Large intestine (tissue), 3 donors: ENCODE measurements at regions not wholly inside any gene's neighbourhood (a gene's known extent, or its start where the extent isn't known, plus 50 kb on each side); places are given as distances from the start of the nearest gene placed in this dataset.
A peak's percentile ranks its signal among the peaks of the same experiment; 100 is the strongest.

Experiments used
- DNase-seq, 2 donors: peaks; one replicate each; pipeline versions ENCODE4 v3.0.0 to v3.0.0-alpha.2; 2013
- H3K27ac ChIP-seq: one replicate; pipeline ENCODE4 v1.5.1; 2013; ENCODE audit warnings: low read length
- H3K27me3 ChIP-seq: 2 replicates; pipeline ENCODE4 v1.6.1; 2013; ENCODE audit warnings: low read length; ENCODE audit not compliant: control insufficient read depth, insufficient read depth
- H3K36me3 ChIP-seq: 2 replicates; pipeline ENCODE4 v1.6.1; 2013; ENCODE audit warnings: low read length; ENCODE audit not compliant: control insufficient read depth, insufficient read depth
- H3K4me1 ChIP-seq: one replicate; pipeline ENCODE4 v1.6.1; 2013; ENCODE audit warnings: low read length; ENCODE audit not compliant: control insufficient read depth, insufficient read depth
- H3K4me3 ChIP-seq: one replicate; pipeline ENCODE4 v1.5.1; 2013; ENCODE audit warnings: low read length
- H3K9me3 ChIP-seq: one replicate; pipeline ENCODE4 v1.6.1; 2013; ENCODE audit warnings: mild to moderate bottlenecking, low read depth, low read length, moderate library complexity; ENCODE audit not compliant: control insufficient read depth
- WGBS: methylation state at CpG from one replicate; pipeline ENCODE4 v1.1.5; 2013; ENCODE audit warnings: low lambda C conversion rate; ENCODE audit not compliant: insufficient coverage; 5-methylcytosine and 5-hydroxymethylcytosine counted together

GRCh38 chr10:83835945-83836745 is 303.2 kb upstream of the GHITM start:
- no peaks in the 10 kb centered on the region for H3K4me1 ChIP-seq
- H3K9me3 ChIP-seq: no peaks in the 10 kb centered on the region
- DNase-seq: no peak
- no peaks in the 10 kb centered on the region for H3K36me3 ChIP-seq
- no peaks in the 10 kb centered on the region for H3K27me3 ChIP-seq
- 87% methylated on average over 2 of the region's 3 CpGs for WGBS
- H3K27ac ChIP-seq: no peak overlapping the region
- H3K4me3 ChIP-seq: no peak overlapping the region

DNA sequence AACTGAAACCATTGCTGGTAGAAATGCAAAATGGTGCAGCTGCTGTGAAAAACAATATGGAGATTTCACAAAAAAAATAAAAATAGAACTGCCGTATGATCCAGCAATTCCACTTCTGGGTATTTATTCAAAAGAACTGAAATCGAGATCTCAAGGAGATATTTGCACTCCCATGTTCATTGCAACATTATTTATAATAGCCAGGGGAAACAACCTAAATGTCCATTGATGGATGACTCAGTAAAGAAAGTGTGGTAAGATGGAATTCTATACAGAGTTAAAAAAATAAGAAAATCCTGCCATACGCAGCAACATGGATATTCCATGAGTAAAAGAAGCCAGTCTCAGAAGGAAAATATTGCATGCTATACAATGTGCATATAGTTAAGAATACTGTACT is 290.6 kb upstream of the GHITM start:
- H3K36me3 ChIP-seq: no peaks in the 10 kb centered on the region
- H3K4me3 ChIP-seq: no peak overlapping the region
- H3K27ac ChIP-seq: no peak overlapping the region
- WGBS: 100% methylated on average over 2 of the region's 3 CpGs
- H3K9me3 ChIP-seq: no peaks in the 10 kb centered on the region
- DNase-seq: no peak
- H3K27me3 ChIP-seq: no peaks in the 10 kb centered on the region
- no peaks in the 10 kb centered on the region for H3K4me1 ChIP-seq

- Histone ChIP-seq H3K4me3 (no peak overlapping the region), H3K36me3 (no peaks in the 10 kb centered on the region), H3K27ac (no peak overlapping the region), H3K27me3 (no peaks in the 10 kb centered on the region), H3K4me1 (no peaks in the 10 kb centered on the region), H3K9me3 (no peaks in the 10 kb centered on the region)
- no peak for DNase-seq
Measured at GRCh38 chr10:83849150-83849549, 290.2 kb upstream of the GHITM start.

DNA sequence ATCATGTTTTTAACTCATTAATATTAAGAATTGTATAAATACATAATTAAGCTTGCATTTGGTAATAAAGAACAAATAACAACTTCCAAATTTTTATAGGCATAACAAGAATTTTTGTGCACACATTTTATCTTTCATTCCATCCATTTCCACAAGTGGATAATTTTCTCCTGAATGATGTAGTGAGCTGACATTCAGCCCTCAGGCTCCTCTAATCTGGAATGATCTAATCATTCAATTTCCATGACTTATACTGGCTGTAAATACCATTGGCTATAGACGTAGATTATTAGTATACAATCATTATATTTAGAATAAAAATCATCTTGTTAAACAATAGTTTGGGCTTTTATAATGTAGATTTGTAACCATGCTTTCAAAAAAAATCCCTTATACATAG is 287.2 kb upstream of the GHITM start:
- WGBS: no CpG with 5 or more reads among the region's 1 CpG
- H3K27ac ChIP-seq: no peak overlapping the region
- no peak for DNase-seq
- no peak overlapping the region for H3K4me3 ChIP-seq
- no peaks in the 10 kb centered on the region for H3K4me1 ChIP-seq
- H3K36me3 ChIP-seq: no peaks in the 10 kb centered on the region
- no peaks in the 10 kb centered on the region for H3K27me3 ChIP-seq
- no peaks in the 10 kb centered on the region for H3K9me3 ChIP-seq

DNA sequence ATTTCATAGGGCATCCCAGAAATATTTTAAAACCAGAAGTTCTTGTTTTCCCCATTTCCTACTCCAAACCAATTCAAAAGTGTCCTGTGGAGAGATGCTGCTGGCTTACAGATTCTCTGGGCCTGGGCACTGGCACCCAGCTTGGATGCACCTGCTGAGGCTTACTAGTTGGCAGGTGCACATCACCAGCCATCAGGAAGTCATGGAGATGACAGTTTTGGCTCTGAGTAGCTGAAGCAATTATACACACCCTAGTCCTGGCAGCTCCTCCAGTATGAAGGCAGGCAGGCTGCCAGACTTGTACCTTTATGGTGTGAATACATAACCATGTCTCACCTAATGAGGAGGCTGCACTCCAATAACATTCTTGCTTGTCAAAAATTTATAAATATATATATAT is 276.6 kb upstream of the GHITM start:
- Histone ChIP-seq H3K4me1 (no peaks in the 10 kb centered on the region), H3K36me3 (no peaks in the 10 kb centered on the region), H3K27me3 (no peaks in the 10 kb centered on the region), H3K27ac (no peak overlapping the region), H3K9me3 (no peaks in the 10 kb centered on the region), H3K4me3 (no peak overlapping the region)
- no peak for DNase-seq

DNA sequence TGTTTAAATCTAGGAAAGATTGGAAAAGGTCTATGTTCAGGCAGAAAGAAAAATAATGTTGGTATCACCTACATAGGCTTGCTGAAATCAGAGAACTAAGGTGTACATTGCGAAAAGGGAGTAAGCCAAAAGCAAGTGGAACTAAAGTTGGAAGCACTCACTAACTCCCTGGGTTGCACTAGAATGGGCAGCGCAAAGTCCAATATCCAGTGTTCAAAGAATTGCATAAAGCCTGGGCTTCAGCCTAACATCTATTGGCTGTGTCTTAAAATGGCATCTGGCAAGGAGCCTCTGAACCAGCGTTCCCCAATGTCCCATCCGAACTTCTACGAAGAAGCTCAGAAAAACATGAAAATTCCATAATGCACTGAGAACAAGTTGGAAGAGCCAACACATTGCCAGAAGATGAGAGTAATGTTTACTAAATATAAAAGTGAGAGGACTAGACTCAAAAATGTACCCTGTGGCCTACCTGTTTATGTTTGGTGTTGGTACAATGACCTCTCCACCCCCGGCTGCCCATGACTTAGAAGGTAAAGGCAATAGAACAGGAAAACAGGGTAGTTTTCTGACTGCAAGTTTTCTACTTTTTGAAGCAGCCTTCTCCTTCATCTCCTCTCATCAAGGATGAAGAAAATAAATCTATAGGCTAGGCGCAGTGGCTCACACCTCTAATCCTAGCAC is 275.9 kb upstream of the GHITM start:
- Histone ChIP-seq H3K27me3 (no peaks in the 10 kb centered on the region), H3K27ac (no peak overlapping the region), H3K4me1 (no peaks in the 10 kb centered on the region), H3K36me3 (no peaks in the 10 kb centered on the region), H3K4me3 (no peak overlapping the region), H3K9me3 (no peaks in the 10 kb centered on the region)
- no peak for DNase-seq
- WGBS: 80% methylated on average over 1 of the region's 7 CpGs

GRCh38 chr10:83869898-83870297 is 269.4 kb upstream of the GHITM start:
- H3K36me3 ChIP-seq: no peaks in the 10 kb centered on the region
- WGBS: no CpG with 5 or more reads among the region's 6 CpGs
- H3K27ac ChIP-seq: no peak overlapping the region
- no peaks in the 10 kb centered on the region for H3K9me3 ChIP-seq
- no peak for DNase-seq
- no peaks in the 10 kb centered on the region for H3K4me1 ChIP-seq
- no peaks in the 10 kb centered on the region for H3K27me3 ChIP-seq
- H3K4me3 ChIP-seq: no peak overlapping the region

DNA sequence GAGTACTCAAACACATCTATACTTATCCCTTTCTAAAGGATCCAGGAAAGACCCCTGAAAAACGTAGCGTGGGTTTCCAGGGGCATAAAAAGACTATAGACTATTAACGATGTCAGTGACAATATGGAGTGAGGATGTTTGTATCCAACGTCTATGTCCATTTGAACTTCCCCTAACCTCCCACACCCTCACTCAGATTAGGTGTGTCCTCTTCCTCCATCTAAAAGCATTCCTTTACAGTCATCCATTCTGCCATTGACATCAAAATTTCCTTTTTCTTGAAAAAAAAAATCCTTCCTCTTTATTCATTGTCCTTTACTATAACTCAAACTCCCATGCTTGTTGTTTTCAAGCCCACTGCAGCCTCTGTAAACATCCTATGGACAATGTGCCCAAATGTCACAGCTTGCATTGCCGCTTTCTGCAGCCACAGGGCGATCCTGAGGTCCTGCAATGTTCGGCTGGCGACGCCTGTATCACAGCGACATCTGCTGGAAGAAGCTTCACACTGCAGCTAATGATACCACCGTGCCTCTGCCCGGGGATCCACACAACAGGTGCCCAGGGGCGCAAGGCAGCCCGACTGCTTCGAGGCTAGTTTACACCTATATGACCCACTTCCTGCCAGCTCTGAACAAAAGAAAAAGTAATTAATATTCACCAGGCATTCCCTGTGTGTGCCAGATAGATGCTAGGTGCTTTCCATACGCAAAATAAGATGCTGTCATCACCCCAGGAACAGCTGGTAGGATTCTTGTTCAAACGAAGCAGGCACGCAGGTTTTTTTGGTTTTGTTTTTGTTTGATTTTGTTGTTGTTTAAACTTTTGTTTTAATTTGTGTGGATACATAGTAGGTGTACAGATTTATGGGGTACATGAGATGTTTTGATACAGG is 267.9 kb upstream of the GHITM start:
- 87% methylated on average over 3 of the region's 18 CpGs for WGBS

DNA sequence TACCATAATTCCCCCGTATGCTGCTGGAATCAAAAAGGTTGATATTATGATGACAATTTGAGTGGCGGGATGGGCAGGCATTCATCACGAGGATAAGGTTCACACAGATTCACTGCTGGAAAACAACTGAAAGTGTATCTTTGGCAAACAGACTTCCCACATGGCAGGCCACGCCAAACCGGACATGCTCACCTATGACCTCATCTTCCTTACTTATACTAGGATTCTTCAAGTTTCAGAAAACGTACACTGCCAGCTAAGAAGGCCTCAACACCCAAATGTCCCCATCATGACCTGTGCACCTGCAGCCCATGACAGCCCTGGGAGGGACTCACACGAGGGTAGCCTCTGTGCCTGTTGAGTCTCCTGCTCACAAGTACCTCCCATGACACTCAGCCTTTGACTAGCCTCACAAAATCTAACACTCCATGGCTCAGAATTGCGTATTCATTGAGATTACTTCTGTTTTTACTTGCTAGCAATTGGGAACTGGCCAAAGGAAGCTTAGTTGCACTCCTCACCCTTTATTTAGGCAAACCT is 259.0 kb upstream of the GHITM start:
- Histone ChIP-seq H3K4me3 (no peak overlapping the region), H3K4me1 (no peaks in the 10 kb centered on the region), H3K27ac (no peak overlapping the region), H3K9me3 (no peaks in the 10 kb centered on the region), H3K36me3 (no peaks in the 10 kb centered on the region), H3K27me3 (no peaks in the 10 kb centered on the region)
- no CpG with 5 or more reads among the region's 8 CpGs for WGBS
- DNase-seq: no peak

More for the DNA sequence above, 267.9 kb upstream of the GHITM start:
- Histone ChIP-seq H3K36me3 (no peaks in the 10 kb centered on the region), H3K27ac (no peak overlapping the region), H3K4me1 (no peaks in the 10 kb centered on the region), H3K4me3 (no peak overlapping the region), H3K27me3 (no peaks in the 10 kb centered on the region), H3K9me3 (no peaks in the 10 kb centered on the region)
- peak; percentile 48 to 56 for DNase-seq

GRCh38 chr10:83881661-83882060 is 257.6 kb upstream of the GHITM start:
- no peaks in the 10 kb centered on the region for H3K27me3 ChIP-seq
- DNase-seq: no peak
- H3K4me1 ChIP-seq: no peaks in the 10 kb centered on the region
- WGBS: no CpG with 5 or more reads among the region's 1 CpG
- H3K4me3 ChIP-seq: no peak overlapping the region
- H3K9me3 ChIP-seq: no peaks in the 10 kb centered on the region
- H3K36me3 ChIP-seq: no peaks in the 10 kb centered on the region
- H3K27ac ChIP-seq: no peak overlapping the region
